ENCODE measurements at regions not wholly inside any gene's neighbourhood (a gene's known extent, or its start where the extent isn't known, plus 50 kb on each side); places are given as distances from the start of the nearest gene placed in this dataset.
"Not testable (repeated sequence)": the region's sequence is repeated elsewhere in the genome, so short reads cannot be mapped to it uniquely, and the experiment has no call there.

DNA sequence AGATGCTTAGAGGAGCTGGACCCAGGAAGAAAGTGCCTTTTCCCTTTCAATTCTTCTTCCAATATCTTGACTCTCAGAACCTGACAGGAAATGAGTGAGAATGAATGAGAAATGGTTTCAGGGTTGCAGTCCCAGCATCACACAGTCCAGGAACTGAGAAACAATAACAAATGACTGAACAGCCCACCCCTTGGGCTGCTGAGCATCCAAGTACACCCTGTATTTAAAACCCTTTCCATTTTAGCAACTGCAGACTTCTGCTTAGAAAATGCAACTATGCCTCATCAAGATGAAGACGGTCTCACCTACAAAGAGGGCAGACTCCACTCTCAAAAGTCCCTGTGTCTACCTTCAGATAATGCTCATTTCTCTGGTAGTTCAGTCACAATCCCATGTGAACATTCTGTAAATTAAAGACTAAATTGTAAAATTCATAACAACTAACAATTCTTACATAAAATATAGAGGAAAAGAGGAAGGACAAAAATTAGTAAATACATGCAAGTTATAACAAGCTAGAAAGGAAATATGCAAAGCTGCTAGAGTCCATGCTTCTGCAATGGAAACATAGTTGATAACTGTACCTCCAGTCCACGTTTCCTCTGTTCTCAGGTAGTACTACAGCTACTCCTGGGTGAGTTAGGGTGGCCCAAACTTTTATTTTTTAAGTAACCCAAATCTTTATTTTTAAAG lies 316.5 kb downstream of the ICE1 start:
- ChIA-PET CTCF (no interaction called here), POLR2A (no interaction called here)

DNA sequence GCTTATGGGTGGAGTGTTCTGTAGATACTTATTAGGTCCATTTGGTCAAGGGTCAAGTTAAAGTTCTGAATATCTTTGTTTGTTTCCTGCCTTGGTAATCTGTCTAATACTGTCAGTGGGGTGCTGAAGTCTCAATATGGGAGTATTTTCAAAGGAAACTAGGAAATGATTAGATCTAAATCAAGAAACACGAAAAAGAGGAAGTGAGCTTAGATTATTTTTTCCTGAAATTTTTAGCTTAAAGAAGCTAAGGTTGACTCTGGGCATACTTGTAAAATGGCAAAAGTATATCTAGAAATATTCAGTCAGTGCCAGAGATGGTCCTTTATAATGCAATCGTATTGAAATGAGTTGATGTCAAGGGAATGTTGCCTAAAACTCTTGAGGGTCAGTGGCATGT lies 313.5 kb downstream of the ICE1 start:
- Histone ChIP-seq H3K4me3 (replicated peaks in 1 of 3; ENCODE audit: insufficient read depth in 1 of 3, low read depth in 1 of 3, low read length in 3 of 3) (no peak overlapping the region), H3K4me1 (ENCODE audit: control insufficient read depth, extremely low read depth, insufficient read depth, low read length) (no peaks in the 10 kb centered on the region), H3K9me3 (replicated peaks; ENCODE audit: control insufficient read depth, insufficient read depth, low read length) (peaks cover 6% of the 10 kb centered on the region), H4K20me1 (replicated peaks; ENCODE audit: control insufficient read depth, extremely low read depth, insufficient read depth, low read length) (no peaks in the 10 kb centered on the region), H3K4me2 (ENCODE audit: insufficient read depth, low read length) (no peak overlapping the region), H3K9ac (replicated peaks; ENCODE audit: extremely low read depth, insufficient read depth, low read length) (no peak overlapping the region), H3K79me2 (ENCODE audit: control insufficient read depth, insufficient read depth, low read length) (no peaks in the 10 kb centered on the region), H3K36me3 (ENCODE audit: control insufficient read depth in 2 of 2, extremely low read depth in 1 of 2, insufficient read depth in 2 of 2, low read length in 2 of 2) (no peaks in the 10 kb centered on the region), H2AFZ (ENCODE audit: low read depth, low read length) (no peak overlapping the region), H3K27ac (ENCODE audit: insufficient read depth, low read depth, low read length) (no peak overlapping the region), H3K27me3 (ENCODE audit: control insufficient read depth in 2 of 2, insufficient read depth in 2 of 2, low read length in 2 of 2) (no peaks in the 10 kb centered on the region), H3K9me1 (replicated peaks; ENCODE audit: control insufficient read depth, extremely low read depth, insufficient read depth, low read length) (no peaks in the 10 kb centered on the region)
- ChIA-PET POLR2A (interaction anchor here (0.7 kb wide), 1 partner anchor 1669 kb away, joined by 4 read pairs; no protein-coding TSS in a partner anchor), CTCF (no interaction called here)
- dilution Hi-C loops (cut with MboI; ENCODE audit: extremely low pct_ligation_motif_present, low sequenced_read_pairs) (no loop called here), intact Hi-C loops (cut with micrococcal nuclease) (no loop called here)
- TF ChIP-seq POLR2AphosphoS5 (IDR thresholded peaks at IDR 0.05; ENCODE audit: insufficient read depth, low read depth, low read length): no peak
- TF ChIP-seq FOS (IDR thresholded peaks at IDR 0.05; ENCODE audit: borderline replicate concordance, insufficient read depth, low read length): no peak
- no peak for FAIRE-seq
- DNase-seq (ENCODE audit: low read depth, low spot score): no peak
- no TSS peak for BruUV-seq (replicated peaks)

More for the DNA sequence above, 316.5 kb downstream of the ICE1 start:
- Histone ChIP-seq H3K27me3 (ENCODE audit: control insufficient read depth in 2 of 2, insufficient read depth in 2 of 2, low read length in 2 of 2) (no peaks in the 10 kb centered on the region), H3K79me2 (ENCODE audit: control insufficient read depth, insufficient read depth, low read length) (no peaks in the 10 kb centered on the region), H4K20me1 (replicated peaks; ENCODE audit: control insufficient read depth, extremely low read depth, insufficient read depth, low read length) (no peaks in the 10 kb centered on the region), H3K4me3 (replicated peaks in 1 of 3; ENCODE audit: insufficient read depth in 1 of 3, low read depth in 1 of 3, low read length in 3 of 3) (no peak overlapping the region), H3K9ac (replicated peaks; ENCODE audit: extremely low read depth, insufficient read depth, low read length) (no peak overlapping the region), H3K36me3 (ENCODE audit: control insufficient read depth in 2 of 2, extremely low read depth in 1 of 2, insufficient read depth in 2 of 2, low read length in 2 of 2) (no peaks in the 10 kb centered on the region), H3K27ac (ENCODE audit: insufficient read depth, low read depth, low read length) (no peak overlapping the region), H2AFZ (ENCODE audit: low read depth, low read length) (no peak overlapping the region), H3K9me1 (replicated peaks; ENCODE audit: control insufficient read depth, extremely low read depth, insufficient read depth, low read length) (no peaks in the 10 kb centered on the region), H3K4me1 (ENCODE audit: control insufficient read depth, extremely low read depth, insufficient read depth, low read length) (no peaks in the 10 kb centered on the region), H3K9me3 (replicated peaks; ENCODE audit: control insufficient read depth, insufficient read depth, low read length) (peaks cover 8% of the 10 kb centered on the region), H3K4me2 (ENCODE audit: insufficient read depth, low read length) (no peak overlapping the region)
- dilution Hi-C loops (cut with MboI; ENCODE audit: extremely low pct_ligation_motif_present, low sequenced_read_pairs): no loop called here
- DNase-seq (ENCODE audit: low read depth, low spot score): no peak
- FAIRE-seq: no peak
- intact Hi-C loops (cut with micrococcal nuclease): no loop called here
- BruUV-seq (replicated peaks): no TSS peak
- TF ChIP-seq POLR2A (IDR thresholded peaks at IDR 0.05; ENCODE audit: low read depth, low read length): no peak
- no peak for TF ChIP-seq EZH2 (IDR thresholded peaks at IDR 0.05; ENCODE audit: borderline replicate concordance, low read depth, low read length, severe bottlenecking)
- TF ChIP-seq MYC (IDR thresholded peaks at IDR 0.05; ENCODE audit: low read depth, low read length): no peak
- TF ChIP-seq, protein P1, sequence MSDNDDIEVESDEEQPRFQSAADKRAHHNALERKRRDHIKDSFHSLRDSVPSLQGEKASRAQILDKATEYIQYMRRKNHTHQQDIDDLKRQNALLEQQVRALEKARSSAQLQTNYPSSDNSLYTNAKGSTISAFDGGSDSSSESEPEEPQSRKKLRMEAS (IDR thresholded peaks at IDR 0.05; ENCODE audit: insufficient read depth, insufficient read length): no peak

DNA sequence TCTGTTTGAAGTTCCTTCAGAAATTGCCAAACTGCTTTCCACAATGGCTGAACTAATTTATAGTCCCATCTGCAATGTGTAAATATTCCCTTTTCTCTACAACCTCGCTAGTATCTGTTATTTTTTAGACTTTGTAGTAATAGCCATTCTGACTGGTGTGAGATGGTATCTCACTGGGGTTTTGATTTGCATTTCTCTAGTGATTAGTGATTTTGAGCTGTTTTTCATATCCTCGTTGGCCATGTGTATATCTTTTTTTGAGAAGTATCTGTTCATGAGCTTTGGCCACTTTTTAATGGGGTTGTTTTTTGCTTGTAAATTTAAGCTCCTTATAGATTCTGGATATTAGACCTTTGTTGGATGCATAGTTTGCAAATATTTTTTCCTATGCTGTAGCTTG lies 310.6 kb downstream of the ICE1 start:
- H3K4me2 ChIP-seq (ENCODE audit: insufficient read depth, low read length); H3K9ac ChIP-seq (replicated peaks; ENCODE audit: extremely low read depth, insufficient read depth, low read length); CTCF ChIA-PET; H3K9me1 ChIP-seq (replicated peaks; ENCODE audit: control insufficient read depth, extremely low read depth, insufficient read depth, low read length); H4K20me1 ChIP-seq (replicated peaks; ENCODE audit: control insufficient read depth, extremely low read depth, insufficient read depth, low read length); H3K79me2 ChIP-seq (ENCODE audit: control insufficient read depth, insufficient read depth, low read length); FAIRE-seq; POLR2A ChIA-PET; H3K36me3 ChIP-seq (ENCODE audit: control insufficient read depth in 2 of 2, extremely low read depth in 1 of 2, insufficient read depth in 2 of 2, low read length in 2 of 2); DNase-seq (ENCODE audit: low read depth, low spot score); H3K27me3 ChIP-seq (ENCODE audit: control insufficient read depth in 2 of 2, insufficient read depth in 2 of 2, low read length in 2 of 2); BruUV-seq (replicated peaks); dilution Hi-C loops (cut with MboI; ENCODE audit: extremely low pct_ligation_motif_present, low sequenced_read_pairs); H3K9me3 ChIP-seq (replicated peaks; ENCODE audit: control insufficient read depth, insufficient read depth, low read length); intact Hi-C loops (cut with micrococcal nuclease); H3K4me3 ChIP-seq (replicated peaks in 1 of 3; ENCODE audit: insufficient read depth in 1 of 3, low read depth in 1 of 3, low read length in 3 of 3); H2AFZ ChIP-seq (ENCODE audit: low read depth, low read length); H3K4me1 ChIP-seq (ENCODE audit: control insufficient read depth, extremely low read depth, insufficient read depth, low read length); H3K27ac ChIP-seq (ENCODE audit: insufficient read depth, low read depth, low read length): not testable (repeated sequence)
